ENCODE measurements at regions not wholly inside any gene's neighbourhood (a gene's known extent, or its start where the extent isn't known, plus 50 kb on each side); places are given as distances from the start of the nearest gene placed in this dataset. TPM values are rescaled to one million over a fixed set of nuclear protein-coding genes. Genes with fewer than 3 reads are reported as not detected.
"Not testable (repeated sequence)": the region's sequence is repeated elsewhere in the genome, so short reads cannot be mapped to it uniquely, and the experiment has no call there.

DNA sequence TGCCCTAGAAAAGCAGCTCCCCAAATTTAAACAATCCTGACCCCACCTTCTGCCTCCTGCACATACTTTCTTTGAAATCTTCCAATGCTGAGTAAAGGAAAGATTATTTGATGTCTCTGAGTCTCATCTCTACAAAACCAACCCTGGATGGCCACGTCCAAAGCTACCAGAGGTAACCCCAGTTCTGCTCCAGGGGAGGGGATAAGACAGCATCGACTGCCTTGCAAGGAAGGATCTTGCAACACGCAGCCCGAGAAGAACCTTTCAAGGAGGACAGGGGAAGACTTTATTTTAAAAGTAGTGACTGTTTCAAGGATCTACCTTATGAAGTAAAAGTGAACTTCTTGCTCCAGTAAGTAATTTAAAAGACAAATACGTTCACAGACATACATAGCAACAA lies 66.5 kb upstream of the TMEM45B start:
- Histone ChIP-seq H3K9me3 (no peaks in the 10 kb centered on the region), H3K36me3 (no peaks in the 10 kb centered on the region), H3K4me1 (peaks cover 0 to 9% (median 0%) of the 10 kb centered on the region in 4 donors), H3K4me3 (no peak overlapping the region), H3K27me3 (no peaks in the 10 kb centered on the region), H3K27ac (no peak overlapping the region)
- 76 to 86% methylated on average over 5 of the region's 5 CpGs for WGBS, 2 donors
- TF ChIP-seq EP300 (IDR thresholded peaks at IDR 0.05) (no peak), POLR2A (IDR thresholded peaks at IDR 0.05) (no peak)
- TF ChIP-seq, protein P1, sequence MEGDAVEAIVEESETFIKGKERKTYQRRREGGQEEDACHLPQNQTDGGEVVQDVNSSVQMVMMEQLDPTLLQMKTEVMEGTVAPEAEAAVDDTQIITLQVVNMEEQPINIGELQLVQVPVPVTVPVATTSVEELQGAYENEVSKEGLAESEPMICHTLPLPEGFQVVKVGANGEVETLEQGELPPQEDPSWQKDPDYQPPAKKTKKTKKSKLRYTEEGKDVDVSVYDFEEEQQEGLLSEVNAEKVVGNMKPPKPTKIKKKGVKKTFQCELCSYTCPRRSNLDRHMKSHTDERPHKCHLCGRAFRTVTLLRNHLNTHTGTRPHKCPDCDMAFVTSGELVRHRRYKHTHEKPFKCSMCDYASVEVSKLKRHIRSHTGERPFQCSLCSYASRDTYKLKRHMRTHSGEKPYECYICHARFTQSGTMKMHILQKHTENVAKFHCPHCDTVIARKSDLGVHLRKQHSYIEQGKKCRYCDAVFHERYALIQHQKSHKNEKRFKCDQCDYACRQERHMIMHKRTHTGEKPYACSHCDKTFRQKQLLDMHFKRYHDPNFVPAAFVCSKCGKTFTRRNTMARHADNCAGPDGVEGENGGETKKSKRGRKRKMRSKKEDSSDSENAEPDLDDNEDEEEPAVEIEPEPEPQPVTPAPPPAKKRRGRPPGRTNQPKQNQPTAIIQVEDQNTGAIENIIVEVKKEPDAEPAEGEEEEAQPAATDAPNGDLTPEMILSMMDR (IDR thresholded peaks at IDR 0.05): no peak
- no peak for DNase-seq (ENCODE audit: low spot score in 2 of 2)

DNA sequence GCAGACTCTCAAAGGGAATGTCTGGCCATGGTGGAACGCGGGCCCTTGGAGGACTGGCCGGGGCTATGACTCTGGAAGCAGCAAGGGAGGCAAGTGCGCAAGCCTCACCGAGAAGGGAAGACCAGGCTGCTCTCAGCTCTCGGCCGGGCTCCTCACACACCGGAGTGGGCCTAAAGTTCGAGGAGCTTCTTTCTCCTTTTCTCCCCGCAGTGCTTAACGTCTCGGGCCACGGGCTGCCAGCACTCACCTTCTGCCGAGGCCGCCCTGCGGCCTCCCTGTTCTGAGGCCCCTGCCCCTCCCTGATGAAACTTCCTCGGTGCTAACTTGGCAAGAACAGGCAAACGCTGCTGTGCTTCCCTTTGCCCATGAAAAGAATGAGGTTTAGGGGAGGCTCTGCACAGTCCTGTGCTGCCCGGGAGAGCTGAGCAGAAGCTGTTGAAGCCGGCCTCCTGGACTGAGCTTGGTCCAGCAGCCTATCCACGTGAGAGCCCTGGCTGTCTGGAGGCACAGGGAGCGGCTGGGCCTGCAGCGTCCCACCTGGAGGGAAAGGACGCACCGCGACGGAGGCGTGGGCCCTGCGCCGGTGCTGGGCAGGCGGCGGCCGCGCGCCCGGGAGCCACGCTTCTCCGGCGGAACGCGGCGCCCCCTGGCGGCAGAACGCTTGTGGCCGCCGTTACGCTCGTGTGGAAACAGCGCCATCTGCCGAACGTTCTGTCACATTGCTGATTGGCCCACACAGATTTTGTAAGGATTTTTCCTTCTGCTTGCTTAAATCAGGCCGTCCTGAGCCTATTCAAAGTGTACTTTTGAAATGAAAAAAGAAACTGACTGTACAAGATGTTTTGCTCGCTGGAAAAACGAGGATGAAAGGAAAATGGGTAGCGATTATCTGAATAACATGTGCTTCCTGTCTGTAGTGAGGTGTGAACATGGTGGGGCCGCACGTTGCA lies 65.0 kb upstream of the TMEM45B start:
- TF ChIP-seq POLR2A (IDR thresholded peaks at IDR 0.05): no peak
- TF ChIP-seq, protein P1 (IDR thresholded peaks at IDR 0.05): peak; percentile 97 to 99 (median 98)
- H3K4me1 ChIP-seq: peaks cover 0 to 9% (median 0%) of the 10 kb centered on the region in 4 donors
- H3K27me3 ChIP-seq: no peaks in the 10 kb centered on the region
- no peak overlapping the region for H3K27ac ChIP-seq
- no peaks in the 10 kb centered on the region for H3K9me3 ChIP-seq
- no peaks in the 10 kb centered on the region for H3K36me3 ChIP-seq
- H3K4me3 ChIP-seq: peak overlapping the region in 2 of 4 donors; percentile 9 to 34
- peak; percentile 27 to 42 for DNase-seq (ENCODE audit: low spot score in 2 of 2)
- WGBS, 2 donors: 19 to 22% methylated on average over 46 to 56 of the region's 57 CpGs

DNA sequence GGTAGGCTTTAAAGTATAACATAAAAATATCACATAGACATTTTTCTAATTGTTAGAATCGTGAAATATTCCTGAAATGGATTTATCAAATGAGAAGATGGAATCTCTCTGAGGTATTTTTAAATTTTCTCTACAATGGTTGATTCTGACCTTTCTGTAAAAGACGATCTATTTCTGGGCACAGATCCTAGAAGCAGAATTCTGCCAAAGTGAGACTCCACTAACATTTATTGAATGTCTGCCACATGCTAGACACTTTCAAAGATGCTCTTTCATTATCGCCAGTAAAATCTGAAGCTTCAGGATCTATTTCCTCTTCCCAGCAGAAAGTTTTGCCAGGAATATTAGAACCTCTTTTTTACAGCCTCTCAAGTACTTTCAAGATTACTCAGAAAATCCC lies 64.1 kb upstream of the TMEM45B start:
- 38 to 39% methylated on average over 3 of the region's 3 CpGs for WGBS, 2 donors
- DNase-seq (ENCODE audit: low spot score in 2 of 2): no peak
- TF ChIP-seq EP300 (IDR thresholded peaks at IDR 0.05) (no peak), POLR2A (IDR thresholded peaks at IDR 0.05) (no peak)
- TF ChIP-seq, protein P1 (IDR thresholded peaks at IDR 0.05): no peak

DNA sequence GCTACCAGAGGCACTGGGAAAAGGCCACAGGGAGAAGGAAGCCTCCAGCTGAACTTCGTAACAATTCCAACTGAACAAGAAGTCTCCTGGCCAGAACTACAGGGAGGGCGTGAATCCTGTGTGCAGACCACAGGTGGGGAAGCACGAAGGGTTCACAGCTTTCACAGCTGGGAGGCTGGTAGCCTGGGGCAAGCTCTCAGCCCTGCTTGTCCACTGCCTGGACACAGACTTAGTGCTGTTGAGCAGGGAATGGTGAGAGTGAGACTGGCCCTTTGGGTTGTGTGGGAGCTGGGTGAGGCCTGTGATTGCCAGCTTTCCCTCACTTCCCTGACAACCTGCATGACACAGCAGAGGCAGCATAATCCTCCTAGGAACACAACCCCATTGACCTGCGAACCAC lies 52.1 kb upstream of the TMEM45B start:
- not testable (repeated sequence) for H3K4me1 ChIP-seq; H3K27ac ChIP-seq; H3K9me3 ChIP-seq; DNase-seq (ENCODE audit: low spot score in 2 of 2); H3K27me3 ChIP-seq; H3K4me3 ChIP-seq; H3K36me3 ChIP-seq
- 89 to 95% methylated on average over 4 of the region's 4 CpGs for WGBS, 2 donors

More for the DNA sequence above, 64.1 kb upstream of the TMEM45B start:
- Histone ChIP-seq H3K27ac (no peak overlapping the region), H3K4me3 (no peak overlapping the region), H3K27me3 (no peaks in the 10 kb centered on the region), H3K9me3 (no peaks in the 10 kb centered on the region), H3K36me3 (no peaks in the 10 kb centered on the region), H3K4me1 (peaks cover 0 to 9% (median 0%) of the 10 kb centered on the region in 4 donors)

DNA sequence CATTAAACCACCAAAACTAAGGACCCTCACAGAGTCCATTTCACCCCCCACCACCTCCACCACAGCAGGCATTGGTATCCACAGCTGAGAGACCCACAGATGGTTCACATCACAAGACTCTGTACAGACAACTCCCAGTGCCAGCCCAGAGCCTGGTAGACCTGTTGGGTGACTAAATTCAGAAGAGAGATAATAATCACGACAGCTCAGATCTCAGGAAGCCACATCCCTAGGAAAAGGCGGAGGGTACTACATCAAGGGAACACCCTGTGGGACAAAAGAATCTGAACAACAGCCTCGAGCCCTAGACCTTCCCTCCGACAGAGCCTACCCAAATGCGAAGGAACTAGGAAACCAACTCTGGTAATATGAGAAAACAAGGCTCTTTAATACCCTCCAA lies 51.4 kb upstream of the TMEM45B start:
- 78 to 83% methylated on average over 4 to 5 of the region's 5 CpGs for WGBS, 2 donors
- H3K9me3 ChIP-seq: peaks cover 0 to 14% (median 0%) of the 10 kb centered on the region in 4 donors
- not testable (repeated sequence) for H3K36me3 ChIP-seq; DNase-seq (ENCODE audit: low spot score in 2 of 2); H3K4me3 ChIP-seq; H3K4me1 ChIP-seq; H3K27me3 ChIP-seq; H3K27ac ChIP-seq

Small RNA genes in the stretch of these regions (small RNA-seq; reads per million reads assigned to genes)
- not detected for gene RPS27P20

All from tibial nerve (tissue), 4 donors.